ENCODE measurements at regions not wholly inside any gene's neighbourhood (a gene's known extent, or its start where the extent isn't known, plus 50 kb on each side); places are given as distances from the start of the nearest gene placed in this dataset.

GRCh38 chr11:42201603-42202148 lies 742.2 kb upstream of the LRRC4C start:
- no peak for ATAC-seq
- no peak for TF ChIP-seq SIN3A (IDR thresholded peaks at IDR 0.05; ENCODE audit: borderline replicate concordance, insufficient read depth, low read depth, low read length)
- no peak for TF ChIP-seq CTCF (IDR thresholded peaks at IDR 0.05)
- TF ChIP-seq, protein P1, sequence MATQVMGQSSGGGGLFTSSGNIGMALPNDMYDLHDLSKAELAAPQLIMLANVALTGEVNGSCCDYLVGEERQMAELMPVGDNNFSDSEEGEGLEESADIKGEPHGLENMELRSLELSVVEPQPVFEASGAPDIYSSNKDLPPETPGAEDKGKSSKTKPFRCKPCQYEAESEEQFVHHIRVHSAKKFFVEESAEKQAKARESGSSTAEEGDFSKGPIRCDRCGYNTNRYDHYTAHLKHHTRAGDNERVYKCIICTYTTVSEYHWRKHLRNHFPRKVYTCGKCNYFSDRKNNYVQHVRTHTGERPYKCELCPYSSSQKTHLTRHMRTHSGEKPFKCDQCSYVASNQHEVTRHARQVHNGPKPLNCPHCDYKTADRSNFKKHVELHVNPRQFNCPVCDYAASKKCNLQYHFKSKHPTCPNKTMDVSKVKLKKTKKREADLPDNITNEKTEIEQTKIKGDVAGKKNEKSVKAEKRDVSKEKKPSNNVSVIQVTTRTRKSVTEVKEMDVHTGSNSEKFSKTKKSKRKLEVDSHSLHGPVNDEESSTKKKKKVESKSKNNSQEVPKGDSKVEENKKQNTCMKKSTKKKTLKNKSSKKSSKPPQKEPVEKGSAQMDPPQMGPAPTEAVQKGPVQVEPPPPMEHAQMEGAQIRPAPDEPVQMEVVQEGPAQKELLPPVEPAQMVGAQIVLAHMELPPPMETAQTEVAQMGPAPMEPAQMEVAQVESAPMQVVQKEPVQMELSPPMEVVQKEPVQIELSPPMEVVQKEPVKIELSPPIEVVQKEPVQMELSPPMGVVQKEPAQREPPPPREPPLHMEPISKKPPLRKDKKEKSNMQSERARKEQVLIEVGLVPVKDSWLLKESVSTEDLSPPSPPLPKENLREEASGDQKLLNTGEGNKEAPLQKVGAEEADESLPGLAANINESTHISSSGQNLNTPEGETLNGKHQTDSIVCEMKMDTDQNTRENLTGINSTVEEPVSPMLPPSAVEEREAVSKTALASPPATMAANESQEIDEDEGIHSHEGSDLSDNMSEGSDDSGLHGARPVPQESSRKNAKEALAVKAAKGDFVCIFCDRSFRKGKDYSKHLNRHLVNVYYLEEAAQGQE (IDR thresholded peaks at IDR 0.05; ENCODE audit: insufficient read depth in 1 of 2, low read depth in 2 of 2, low read length in 1 of 2), result no peak
- TF ChIP-seq TCF7L2 (IDR thresholded peaks at IDR 0.05; ENCODE audit: low read depth, low read length), result no peak
- no peak for TF ChIP-seq POLR2AphosphoS5 (IDR thresholded peaks at IDR 0.05; ENCODE audit: low read depth, low read length)
- ChIA-PET CTCF (no interaction called here), POLR2A (no interaction called here)
- no peaks in the 10 kb centered on the region for H3K27me3 ChIP-seq (ENCODE audit: control insufficient read depth, insufficient read depth, low read length)
- H3K4me1 ChIP-seq (ENCODE audit: control insufficient read depth, insufficient read depth, low read length), result no peaks in the 10 kb centered on the region
- DNase-seq (ENCODE audit: low read depth, low spot score), result no peak
- H3K27ac ChIP-seq (ENCODE audit: low read length), result no peak overlapping the region
- no peaks in the 10 kb centered on the region for H3K36me3 ChIP-seq (ENCODE audit: control insufficient read depth, insufficient read depth, low read length)
- intact Hi-C loops (cut with micrococcal nuclease; ENCODE audit: unreplicated experiment) (no loop called here), in situ Hi-C loops (cut with HindIII; ENCODE audit: low pct_unique_long_range_greater_than_20kb, low sequenced_read_pairs) (no loop called here)
- H3K4me3 ChIP-seq (ENCODE audit: low read depth in 2 of 2, low read length in 2 of 2), result no peak overlapping the region
- BruUV-seq (replicated peaks), result no TSS peak
- H3K9me3 ChIP-seq (ENCODE audit: control insufficient read depth, insufficient read depth, low read depth, low read length), result no peaks in the 10 kb centered on the region

DNA sequence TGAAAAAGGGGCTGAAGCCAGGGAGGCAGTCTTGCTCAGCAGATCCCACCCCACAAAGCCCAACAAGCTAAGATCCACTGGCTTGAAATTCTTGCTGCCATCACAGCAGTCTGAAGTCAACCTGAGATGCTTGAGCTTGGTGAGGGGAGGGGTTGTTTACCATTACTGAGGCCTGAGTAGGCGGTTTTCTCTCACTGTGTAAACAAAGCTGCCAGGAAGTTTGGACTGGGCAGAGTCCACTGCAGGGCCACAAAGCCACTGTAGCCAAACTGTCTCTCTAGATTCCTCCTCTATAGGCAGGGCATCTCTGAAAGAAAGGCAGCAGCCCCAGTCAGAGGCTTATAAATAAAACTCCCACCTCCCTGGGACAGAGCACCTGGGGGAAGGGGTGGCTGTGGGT lies 746.1 kb upstream of the LRRC4C start:
- TF ChIP-seq CTCF (IDR thresholded peaks at IDR 0.05), result no peak
- TF ChIP-seq, protein P1 (IDR thresholded peaks at IDR 0.05; ENCODE audit: insufficient read depth in 1 of 2, low read depth in 2 of 2, low read length in 1 of 2), result no peak
- no peak for TF ChIP-seq POLR2AphosphoS5 (IDR thresholded peaks at IDR 0.05; ENCODE audit: low read depth, low read length)
- no peak for TF ChIP-seq SIN3A (IDR thresholded peaks at IDR 0.05; ENCODE audit: borderline replicate concordance, insufficient read depth, low read depth, low read length)
- TF ChIP-seq TCF7L2 (IDR thresholded peaks at IDR 0.05; ENCODE audit: low read depth, low read length), result no peak
- H3K9me3 ChIP-seq (ENCODE audit: control insufficient read depth, insufficient read depth, low read depth, low read length), result no peaks in the 10 kb centered on the region
- no peak for ATAC-seq
- POLR2A ChIA-PET, result no interaction called here
- no peaks in the 10 kb centered on the region for H3K27me3 ChIP-seq (ENCODE audit: control insufficient read depth, insufficient read depth, low read length)
- CTCF ChIA-PET, result no interaction called here
- H3K27ac ChIP-seq (ENCODE audit: low read length), result no peak overlapping the region
- H3K4me3 ChIP-seq (ENCODE audit: low read depth in 2 of 2, low read length in 2 of 2), result no peak overlapping the region
- intact Hi-C loops (cut with micrococcal nuclease; ENCODE audit: unreplicated experiment) (no loop called here), in situ Hi-C loops (cut with HindIII; ENCODE audit: low pct_unique_long_range_greater_than_20kb, low sequenced_read_pairs) (no loop called here)
- BruUV-seq (replicated peaks), result no TSS peak
- H3K36me3 ChIP-seq (ENCODE audit: control insufficient read depth, insufficient read depth, low read length), result no peaks in the 10 kb centered on the region
- no peaks in the 10 kb centered on the region for H3K4me1 ChIP-seq (ENCODE audit: control insufficient read depth, insufficient read depth, low read length)
- no peak for DNase-seq (ENCODE audit: low read depth, low spot score)

All from Panc1 (cell line).